ENCODE measurements at regions not wholly inside any gene's neighbourhood (a gene's known extent, or its start where the extent isn't known, plus 50 kb on each side); places are given as distances from the start of the nearest gene placed in this dataset.
A peak's percentile ranks its signal among the peaks of the same experiment; 100 is the strongest.

GRCh38 chr9:129400971-129401622, 219.8 kb downstream of the C9orf50 start:
- no peaks in the 10 kb centered on the region for H3K9me3 ChIP-seq
- no peaks in the 10 kb centered on the region for H3K27me3 ChIP-seq
- 89 to 93% methylated on average over 11 to 13 of the region's 17 CpGs for WGBS, 2 donors
- no peak overlapping the region for H3K27ac ChIP-seq
- TF ChIP-seq EP300 (IDR thresholded peaks at IDR 0.05) (no peak), POLR2A (IDR thresholded peaks at IDR 0.05) (no peak), CTCF (IDR thresholded peaks at IDR 0.05) (no peak), POLR2AphosphoS5 (IDR thresholded peaks at IDR 0.05) (no peak)
- no peak overlapping the region for H3K4me3 ChIP-seq
- no peaks in the 10 kb centered on the region for H3K36me3 ChIP-seq
- ATAC-seq (ENCODE audit: low FRiP score in 2 of 2), result no peak
- no peak for DNase-seq
- H3K4me1 ChIP-seq, result peaks cover 4 to 18% (median 14%) of the 10 kb centered on the region in 4 donors

- no peaks in the 10 kb centered on the region for H3K27me3 ChIP-seq
- 95 to 96% methylated on average over 30 to 42 of the region's 44 CpGs for WGBS, 2 donors
- H3K4me1 ChIP-seq, result peaks cover 4 to 16% (median 14%) of the 10 kb centered on the region in 4 donors
- H3K27ac ChIP-seq, result no peak overlapping the region
- no peak overlapping the region for H3K4me3 ChIP-seq
- no peaks in the 10 kb centered on the region for H3K9me3 ChIP-seq
- TF ChIP-seq CTCF (IDR thresholded peaks at IDR 0.05) (no peak), EP300 (IDR thresholded peaks at IDR 0.05) (no peak), POLR2A (IDR thresholded peaks at IDR 0.05) (no peak), POLR2AphosphoS5 (IDR thresholded peaks at IDR 0.05) (no peak)
- DNase-seq, result peak in 1 of 2 donors; percentile 75
- no peak for ATAC-seq (ENCODE audit: low FRiP score in 2 of 2)
- no peaks in the 10 kb centered on the region for H3K36me3 ChIP-seq
Measured at GRCh38 chr9:129400001-129400970, 220.6 kb downstream of the C9orf50 start.

GRCh38 chr9:129399634-129399990, 221.3 kb downstream of the C9orf50 start:
- DNase-seq, result no peak

GRCh38 chr9:129398961-129399633, 221.0 kb upstream of the IER5L start:
- no peak overlapping the region for H3K27ac ChIP-seq
- H3K36me3 ChIP-seq, result no peaks in the 10 kb centered on the region
- 83 to 86% methylated on average over 16 to 20 of the region's 21 CpGs for WGBS, 2 donors
- ATAC-seq (ENCODE audit: low FRiP score in 2 of 2), result no peak
- TF ChIP-seq EP300 (IDR thresholded peaks at IDR 0.05) (no peak), POLR2A (IDR thresholded peaks at IDR 0.05) (no peak), CTCF (IDR thresholded peaks at IDR 0.05) (no peak), POLR2AphosphoS5 (IDR thresholded peaks at IDR 0.05) (no peak)
- no peaks in the 10 kb centered on the region for H3K27me3 ChIP-seq
- H3K4me1 ChIP-seq, result peaks cover 4 to 16% (median 14%) of the 10 kb centered on the region in 4 donors
- no peak for DNase-seq
- H3K9me3 ChIP-seq, result no peaks in the 10 kb centered on the region
- H3K4me3 ChIP-seq, result no peak overlapping the region

More at GRCh38 chr9:129399634-129399990, 221.3 kb downstream of the C9orf50 start:
- no peaks in the 10 kb centered on the region for H3K36me3 ChIP-seq
- 72 to 78% methylated on average over 8 of the region's 8 CpGs for WGBS, 2 donors
- H3K9me3 ChIP-seq, result no peaks in the 10 kb centered on the region
- no peak overlapping the region for H3K27ac ChIP-seq
- ATAC-seq (ENCODE audit: low FRiP score in 2 of 2), result no peak
- TF ChIP-seq POLR2AphosphoS5 (IDR thresholded peaks at IDR 0.05), result no peak
- no peak for TF ChIP-seq EP300 (IDR thresholded peaks at IDR 0.05)
- TF ChIP-seq CTCF (IDR thresholded peaks at IDR 0.05), result no peak
- no peak for TF ChIP-seq POLR2A (IDR thresholded peaks at IDR 0.05)
- no peaks in the 10 kb centered on the region for H3K27me3 ChIP-seq
- no peak overlapping the region for H3K4me3 ChIP-seq
- peaks cover 4 to 16% (median 14%) of the 10 kb centered on the region in 4 donors for H3K4me1 ChIP-seq
